CMK (cell line): ENCODE measurements at regions not wholly inside any gene's neighbourhood (a gene's known extent, or its start where the extent isn't known, plus 50 kb on each side); places are given as distances from the start of the nearest gene placed in this dataset.
A peak's percentile ranks its signal among the peaks of the same experiment; 100 is the strongest.

Experiments
- DNase-seq: peaks from one replicate; pipeline ENCODE4 v3.0.0-alpha.2; 2010; ENCODE audit warnings: low read depth

- no peak for DNase-seq
These were observed 346.4 kb downstream of the CHRM3 start for GRCh38 chr1:239732770-239733169.

DNA sequence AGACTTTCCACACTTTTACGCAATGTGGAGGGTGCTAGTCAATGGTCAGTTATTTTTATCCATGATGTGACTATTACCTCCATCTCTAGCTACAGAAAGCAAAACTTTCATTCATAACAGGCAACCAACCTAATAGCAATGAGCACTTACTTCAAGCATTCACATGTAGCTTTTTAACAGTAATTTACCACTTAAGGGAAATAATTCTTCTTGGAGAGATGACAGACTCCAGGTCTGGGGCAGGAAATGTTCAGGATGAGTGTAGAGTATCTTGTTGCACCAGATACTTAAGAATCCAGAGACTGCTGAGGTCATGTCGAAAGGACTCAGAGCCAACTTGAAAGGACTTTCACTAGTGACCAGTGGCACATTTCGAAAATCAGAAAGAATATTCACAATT is 347.6 kb downstream of the CHRM3 start:
- DNase-seq = no peak

- no peak for DNase-seq
These were observed 348.7 kb downstream of the CHRM3 start for GRCh38 chr1:239735111-239735510.

DNA sequence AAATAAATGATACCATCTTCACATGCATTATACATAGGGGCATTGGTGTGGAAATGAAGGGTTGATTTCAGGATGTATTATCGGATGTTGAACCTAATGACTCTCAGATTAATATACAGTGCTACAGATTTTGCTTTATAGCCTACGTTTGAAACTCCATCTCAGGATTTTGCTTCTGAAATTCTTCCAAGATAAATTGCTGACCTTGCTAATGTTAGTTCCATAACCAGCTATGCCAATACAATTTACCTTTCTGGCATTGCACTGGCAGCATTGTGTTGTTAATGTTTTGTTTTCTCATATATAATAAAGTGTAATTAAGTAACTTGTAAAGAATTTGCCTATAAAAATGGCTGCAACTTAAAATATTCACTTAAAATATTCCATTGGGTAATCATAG is 350.1 kb downstream of the CHRM3 start:
- no peak for DNase-seq

DNA sequence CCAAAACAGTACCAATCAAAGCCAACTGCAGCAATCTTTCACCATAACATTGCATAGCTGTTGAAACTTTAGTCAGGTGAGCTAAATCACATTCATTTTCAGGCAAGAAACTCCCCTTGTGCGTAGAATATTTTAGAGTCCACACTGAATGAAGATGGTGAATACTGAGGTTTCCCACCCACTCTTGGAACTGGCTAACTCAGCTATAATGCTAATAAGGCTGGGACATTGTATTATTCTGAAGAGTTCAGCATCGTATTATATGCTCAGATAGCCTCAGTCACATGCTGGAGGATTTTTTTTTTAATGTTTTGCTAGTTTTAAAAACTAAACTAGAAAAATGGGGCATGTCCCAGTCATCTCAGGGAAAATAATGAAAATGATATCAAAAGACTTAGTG is 352.3 kb upstream of the FMN2 start:
- DNase-seq = no peak

GRCh38 chr1:239739919-239740318 is 351.8 kb upstream of the FMN2 start:
- DNase-seq = peak; percentile 64

- DNase-seq = no peak
These were observed 349.1 kb upstream of the FMN2 start for GRCh38 chr1:239742416-239743109.

- DNase-seq = peak; percentile 98
These were observed 346.8 kb upstream of the FMN2 start for GRCh38 chr1:239744851-239745250.

- no peak for DNase-seq
These were observed 336.4 kb upstream of the FMN2 start for GRCh38 chr1:239755107-239755912.

- no peak for DNase-seq
These were observed 334.0 kb upstream of the FMN2 start for GRCh38 chr1:239757716-239758115.

GRCh38 chr1:239758756-239759155 is 332.9 kb upstream of the FMN2 start:
- DNase-seq = no peak

DNA sequence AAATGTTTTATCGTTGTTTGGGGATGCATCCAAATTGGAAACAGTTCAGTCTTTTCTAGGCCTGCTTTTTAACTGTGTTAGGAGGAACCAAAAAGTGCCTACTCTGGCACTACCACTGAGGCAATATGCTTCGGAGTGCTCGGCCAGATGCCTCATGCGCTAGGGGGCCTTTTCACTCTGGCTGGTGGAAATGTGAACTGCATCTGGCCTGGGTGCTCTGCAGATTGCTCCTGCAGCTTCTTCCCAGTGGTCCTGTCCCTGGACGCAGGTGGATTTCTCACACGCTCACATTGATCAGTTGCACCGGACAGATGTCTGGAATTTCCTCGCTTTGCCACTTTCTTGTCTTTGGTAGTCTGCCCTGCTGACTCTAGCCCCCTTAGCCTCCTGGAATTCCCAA is 330.2 kb upstream of the FMN2 start:
- no peak for DNase-seq

DNA sequence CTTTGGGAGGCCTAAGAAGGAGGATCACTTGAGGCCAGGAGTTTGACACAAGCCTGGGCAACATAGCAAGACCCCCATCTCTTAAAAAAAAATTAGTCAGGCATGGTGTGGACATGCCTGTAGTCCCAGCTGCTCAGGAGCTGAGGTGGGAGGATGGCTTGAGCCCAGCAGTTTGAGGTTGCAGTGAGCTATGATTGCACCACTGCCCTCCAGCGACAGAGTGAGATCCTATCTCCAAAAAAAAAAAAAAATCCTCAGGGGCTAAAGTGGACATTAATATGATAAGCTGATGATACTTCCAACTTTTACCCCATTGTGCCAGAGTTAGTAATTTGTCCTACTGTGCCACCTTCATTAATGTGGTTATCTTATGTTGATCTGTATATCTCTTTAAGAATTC is 327.8 kb upstream of the FMN2 start:
- no peak for DNase-seq

- no peak for DNase-seq
These were observed 327.1 kb upstream of the FMN2 start for GRCh38 chr1:239764546-239764945.

DNA sequence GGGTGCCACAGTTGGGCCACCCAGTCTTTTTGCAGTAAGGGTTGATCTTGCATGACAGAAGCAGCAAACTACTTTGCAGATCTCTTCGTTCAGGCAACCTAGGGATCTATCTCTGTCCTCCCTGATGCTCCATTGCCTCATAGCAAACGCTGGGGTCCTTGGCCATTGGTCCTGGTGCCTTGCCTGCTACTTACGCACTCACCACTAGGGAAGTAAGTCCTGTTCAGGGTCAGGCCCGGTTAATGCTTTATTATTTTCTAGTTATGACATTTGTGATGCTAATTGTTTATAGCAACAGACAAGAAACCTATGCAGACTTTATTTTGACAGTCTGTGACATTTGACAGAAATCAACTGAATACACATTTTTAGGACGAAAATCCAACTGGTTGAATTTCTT is 326.5 kb upstream of the FMN2 start:
- no peak for DNase-seq

DNA sequence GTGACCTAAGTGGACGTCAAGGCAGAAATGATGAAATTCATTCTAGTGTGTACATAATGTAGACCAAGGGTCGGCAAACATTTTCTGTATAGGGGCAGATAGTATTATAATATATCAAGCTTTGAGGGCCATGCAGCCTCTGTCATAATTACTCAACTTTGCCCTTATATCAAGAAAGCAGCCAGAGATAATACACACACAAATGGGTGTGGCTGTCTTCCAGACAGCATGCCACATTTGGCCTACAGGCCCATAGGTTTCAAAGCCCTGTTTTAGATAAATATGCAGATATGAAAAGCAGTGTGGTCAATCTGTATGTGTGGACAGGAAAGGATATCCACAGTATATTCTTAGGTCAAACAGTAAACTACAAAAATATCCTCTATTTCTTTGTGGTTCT is 320.1 kb upstream of the FMN2 start:
- no peak for DNase-seq

DNA sequence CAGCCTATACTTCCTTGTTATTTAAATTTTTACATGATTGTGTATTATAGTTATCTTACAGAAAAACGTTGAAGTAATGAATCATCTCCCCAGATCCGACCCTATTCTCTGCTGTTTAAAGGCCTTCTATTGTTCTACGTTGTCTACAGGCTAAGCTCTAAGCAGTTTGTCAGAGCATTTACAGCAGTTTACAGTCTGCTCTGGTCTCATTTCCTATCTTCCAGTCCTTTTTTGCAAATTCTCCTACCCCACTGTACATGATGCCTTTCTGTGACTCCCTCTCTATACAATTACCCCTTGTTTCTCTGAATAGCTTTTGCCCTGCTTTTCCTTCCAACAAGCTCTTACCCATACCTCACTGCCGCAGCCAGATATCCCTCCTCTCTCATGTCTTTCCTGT is 319.2 kb upstream of the FMN2 start:
- no peak for DNase-seq

DNA sequence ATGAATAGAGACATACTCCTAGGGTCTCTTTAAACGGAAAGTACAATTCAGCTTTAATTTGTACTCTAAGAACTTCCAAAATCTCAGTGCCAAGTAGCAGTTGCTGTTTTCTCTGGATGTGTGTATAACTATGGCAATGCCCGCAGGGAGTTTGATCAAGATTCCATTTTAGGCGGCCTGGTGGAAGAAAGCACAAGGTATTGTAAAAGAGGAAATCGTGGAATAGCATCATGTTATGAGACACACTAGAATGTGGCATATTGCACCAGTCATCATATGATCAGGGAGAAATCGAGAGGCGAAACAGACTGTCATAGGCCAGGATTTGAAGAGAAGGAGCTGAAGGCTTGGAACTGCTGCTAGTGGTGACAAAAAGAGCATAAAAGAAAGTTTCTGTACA is 316.2 kb upstream of the FMN2 start:
- no peak for DNase-seq

DNA sequence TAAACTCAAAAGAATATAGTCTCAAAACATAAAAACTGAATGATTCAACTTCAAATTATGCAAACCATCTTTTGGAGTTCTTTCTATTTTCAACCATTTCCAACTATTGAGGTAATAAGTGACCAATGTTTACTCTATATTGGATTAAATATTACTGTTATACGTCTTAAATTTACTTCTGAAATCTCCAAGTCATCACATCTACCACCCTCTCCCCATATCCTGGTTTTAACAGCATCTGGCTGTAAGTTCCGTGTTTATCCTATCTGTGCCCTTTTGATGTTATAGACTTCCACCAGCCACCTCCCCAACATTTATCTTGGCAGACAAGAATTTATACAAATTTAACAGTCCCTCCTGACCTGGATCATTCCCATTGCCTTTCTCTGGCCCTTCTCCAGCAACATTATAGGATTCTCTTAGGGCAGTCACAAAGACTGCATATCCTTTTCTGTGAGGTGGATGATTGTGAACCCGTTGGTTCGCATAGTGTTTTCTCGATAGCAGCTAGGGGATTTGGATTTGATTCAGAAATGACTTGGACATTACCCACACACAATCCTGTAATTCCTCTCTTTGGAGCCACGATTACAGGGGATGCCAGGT is 313.4 kb upstream of the FMN2 start:
- no peak for DNase-seq

- DNase-seq = no peak
These were observed 311.7 kb upstream of the FMN2 start for GRCh38 chr1:239779962-239780361.

GRCh38 chr1:239784896-239785295 is 306.8 kb upstream of the FMN2 start:
- no peak for DNase-seq

DNA sequence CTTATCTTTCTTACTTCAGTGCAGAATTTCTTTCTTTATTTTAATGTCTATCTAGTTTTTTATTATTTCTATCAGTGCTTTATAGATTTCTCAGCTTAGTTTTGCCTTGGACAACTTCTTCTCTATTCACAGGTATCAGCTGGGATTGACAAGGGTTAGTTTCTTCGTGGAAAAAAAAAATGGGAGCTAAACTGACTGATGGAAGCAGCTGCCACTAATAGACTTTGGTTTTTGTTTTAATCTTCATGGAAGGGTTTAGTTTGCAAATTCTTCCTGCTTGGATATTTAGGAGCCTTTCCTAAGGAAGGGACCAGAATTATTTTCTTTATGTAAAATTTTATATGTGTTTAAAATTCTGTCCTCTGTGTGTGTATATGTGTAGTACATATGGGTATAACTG is 306.1 kb upstream of the FMN2 start:
- no peak for DNase-seq

DNA sequence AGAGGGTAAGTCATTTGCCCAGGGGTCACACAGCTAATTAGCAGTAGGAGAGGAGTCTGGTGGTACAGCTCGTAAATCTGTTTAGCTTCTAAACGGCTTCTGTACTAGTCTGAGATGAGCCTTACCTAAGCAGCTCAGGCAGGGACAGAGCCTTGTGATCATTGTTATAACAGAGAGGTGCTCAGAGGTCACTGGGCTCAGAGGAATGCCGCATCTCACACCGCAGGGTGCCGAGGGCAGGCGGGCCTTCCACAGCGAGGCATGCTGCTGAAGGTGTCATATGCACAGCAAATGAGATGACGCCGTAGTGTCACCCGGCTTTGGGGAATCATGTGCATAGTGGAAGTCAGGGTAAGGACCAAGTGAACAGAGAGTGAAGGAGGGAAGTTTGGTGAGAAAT is 305.2 kb upstream of the FMN2 start:
- DNase-seq = no peak
